ENCODE measurements at regions not wholly inside any gene's neighbourhood (a gene's known extent, or its start where the extent isn't known, plus 50 kb on each side); places are given as distances from the start of the nearest gene placed in this dataset.

DNA sequence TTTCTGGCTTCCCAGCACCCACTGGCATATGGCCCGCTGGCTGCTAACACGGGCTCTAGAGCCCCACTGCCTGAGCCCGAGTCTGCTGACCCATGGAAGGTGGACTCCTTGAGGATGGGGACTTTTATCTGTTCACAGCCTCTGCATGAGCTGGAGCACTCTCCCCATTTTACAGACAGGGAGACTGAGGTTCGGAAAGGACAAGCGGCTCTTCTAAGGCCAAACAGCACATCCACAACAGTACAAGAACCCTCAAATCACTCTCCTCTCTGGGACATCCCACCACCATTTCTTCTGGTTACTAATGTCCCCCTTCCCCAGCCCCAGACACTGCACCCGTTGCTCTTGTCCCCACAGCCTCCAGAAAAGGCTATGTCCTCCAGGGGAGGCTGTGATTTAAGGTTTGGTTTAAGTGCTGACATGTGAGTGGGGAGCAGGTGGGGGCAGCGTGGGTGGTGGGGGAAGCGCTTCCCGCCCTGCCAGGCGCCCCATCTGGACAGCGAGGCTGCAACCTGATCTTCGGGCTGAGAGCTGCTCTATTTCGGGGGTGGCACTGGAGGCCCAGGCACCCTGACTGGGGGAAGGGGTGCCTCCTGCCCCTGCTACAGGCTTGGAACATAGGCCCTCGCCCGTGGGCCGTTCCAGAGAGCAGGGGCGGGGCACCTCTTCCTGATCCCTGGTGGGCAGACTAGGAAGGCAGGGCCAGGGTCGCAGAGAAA, 104.8 kb upstream of the WNT4 start:
- H2AFZ ChIP-seq (ENCODE audit: low read length) = no peak overlapping the region
- TF ChIP-seq, protein P1, sequence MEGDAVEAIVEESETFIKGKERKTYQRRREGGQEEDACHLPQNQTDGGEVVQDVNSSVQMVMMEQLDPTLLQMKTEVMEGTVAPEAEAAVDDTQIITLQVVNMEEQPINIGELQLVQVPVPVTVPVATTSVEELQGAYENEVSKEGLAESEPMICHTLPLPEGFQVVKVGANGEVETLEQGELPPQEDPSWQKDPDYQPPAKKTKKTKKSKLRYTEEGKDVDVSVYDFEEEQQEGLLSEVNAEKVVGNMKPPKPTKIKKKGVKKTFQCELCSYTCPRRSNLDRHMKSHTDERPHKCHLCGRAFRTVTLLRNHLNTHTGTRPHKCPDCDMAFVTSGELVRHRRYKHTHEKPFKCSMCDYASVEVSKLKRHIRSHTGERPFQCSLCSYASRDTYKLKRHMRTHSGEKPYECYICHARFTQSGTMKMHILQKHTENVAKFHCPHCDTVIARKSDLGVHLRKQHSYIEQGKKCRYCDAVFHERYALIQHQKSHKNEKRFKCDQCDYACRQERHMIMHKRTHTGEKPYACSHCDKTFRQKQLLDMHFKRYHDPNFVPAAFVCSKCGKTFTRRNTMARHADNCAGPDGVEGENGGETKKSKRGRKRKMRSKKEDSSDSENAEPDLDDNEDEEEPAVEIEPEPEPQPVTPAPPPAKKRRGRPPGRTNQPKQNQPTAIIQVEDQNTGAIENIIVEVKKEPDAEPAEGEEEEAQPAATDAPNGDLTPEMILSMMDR (IDR thresholded peaks at IDR 0.05; ENCODE audit: low read length) = no peak
- TF ChIP-seq EZH2 (IDR thresholded peaks at IDR 0.05; ENCODE audit: borderline replicate concordance, low read length) = no peak

DNA sequence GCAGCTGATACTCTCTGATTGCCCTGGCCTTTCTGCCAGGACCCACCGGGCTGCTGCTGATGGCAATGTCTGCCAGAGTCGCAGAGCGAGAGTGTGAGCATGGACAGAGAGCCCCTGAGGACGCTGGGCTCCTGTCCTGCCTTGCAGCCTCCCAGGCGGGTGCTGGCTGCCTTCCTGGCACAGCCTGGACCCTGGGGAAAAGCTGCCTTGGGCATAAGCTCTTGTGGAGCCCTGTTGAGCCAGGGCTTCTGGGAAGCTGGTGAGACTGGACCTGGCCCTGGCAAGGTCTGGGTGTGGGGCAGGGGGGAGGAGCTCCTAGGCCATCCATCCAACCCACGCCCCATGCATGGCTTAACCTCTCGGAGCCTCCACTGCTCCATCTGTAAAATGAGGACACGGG, 105.8 kb upstream of the WNT4 start:
- H3K79me2 ChIP-seq (ENCODE audit: insufficient read depth, low read length) = no peaks in the 10 kb centered on the region
- H3K4me1 ChIP-seq (ENCODE audit: insufficient read depth, low read length, severe bottlenecking) = no peaks in the 10 kb centered on the region
- H4K20me1 ChIP-seq (ENCODE audit: insufficient read depth, low read length) = no peaks in the 10 kb centered on the region
- no peak overlapping the region for H3K4me2 ChIP-seq (ENCODE audit: low read length)
- no peaks in the 10 kb centered on the region for H3F3A ChIP-seq (ENCODE audit: insufficient read depth, low read length)
- no peak overlapping the region for H2AFZ ChIP-seq (ENCODE audit: low read length)
- no peak overlapping the region for H3K27ac ChIP-seq (ENCODE audit: low read depth, low read length, poor library complexity, severe bottlenecking)
- no peaks in the 10 kb centered on the region for H3K9me3 ChIP-seq (ENCODE audit: low read length)
- H3K36me3 ChIP-seq (ENCODE audit: insufficient read depth, low read length) = no peaks in the 10 kb centered on the region
- no peak overlapping the region for H3K9ac ChIP-seq (ENCODE audit: low read length)
- H3K4me3 ChIP-seq (ENCODE audit: low read depth, low read length, poor library complexity, severe bottlenecking) = no peak overlapping the region
- 0 out of 2 replicates have a peak, but pooled peaks cover 4% of the 10 kb centered on the region for H3K27me3 ChIP-seq (ENCODE audit: insufficient read depth, low read length)
- no peaks in the 10 kb centered on the region for H3K9me2 ChIP-seq (ENCODE audit: low read depth, low read length)
- TF ChIP-seq EZH2 (IDR thresholded peaks at IDR 0.05; ENCODE audit: borderline replicate concordance, low read length) = no peak
- TF ChIP-seq, protein P1 (IDR thresholded peaks at IDR 0.05; ENCODE audit: low read length) = no peak

More for the DNA sequence above, 104.8 kb upstream of the WNT4 start:
- H3K9ac ChIP-seq (ENCODE audit: low read length) = no peak overlapping the region
- H3K4me2 ChIP-seq (ENCODE audit: low read length) = no peak overlapping the region
- no peaks in the 10 kb centered on the region for H3K9me2 ChIP-seq (ENCODE audit: low read depth, low read length)
- no peaks in the 10 kb centered on the region for H4K20me1 ChIP-seq (ENCODE audit: insufficient read depth, low read length)
- H3K4me3 ChIP-seq (ENCODE audit: low read depth, low read length, poor library complexity, severe bottlenecking) = no peak overlapping the region
- no peaks in the 10 kb centered on the region for H3K4me1 ChIP-seq (ENCODE audit: insufficient read depth, low read length, severe bottlenecking)
- H3K27ac ChIP-seq (ENCODE audit: low read depth, low read length, poor library complexity, severe bottlenecking) = no peak overlapping the region
- 0 out of 2 replicates have a peak, but pooled peaks cover 4% of the 10 kb centered on the region for H3K27me3 ChIP-seq (ENCODE audit: insufficient read depth, low read length)
- H3K36me3 ChIP-seq (ENCODE audit: insufficient read depth, low read length) = no peaks in the 10 kb centered on the region
- H3F3A ChIP-seq (ENCODE audit: insufficient read depth, low read length) = no peaks in the 10 kb centered on the region
- no peaks in the 10 kb centered on the region for H3K9me3 ChIP-seq (ENCODE audit: low read length)
- H3K79me2 ChIP-seq (ENCODE audit: insufficient read depth, low read length) = no peaks in the 10 kb centered on the region

DNA sequence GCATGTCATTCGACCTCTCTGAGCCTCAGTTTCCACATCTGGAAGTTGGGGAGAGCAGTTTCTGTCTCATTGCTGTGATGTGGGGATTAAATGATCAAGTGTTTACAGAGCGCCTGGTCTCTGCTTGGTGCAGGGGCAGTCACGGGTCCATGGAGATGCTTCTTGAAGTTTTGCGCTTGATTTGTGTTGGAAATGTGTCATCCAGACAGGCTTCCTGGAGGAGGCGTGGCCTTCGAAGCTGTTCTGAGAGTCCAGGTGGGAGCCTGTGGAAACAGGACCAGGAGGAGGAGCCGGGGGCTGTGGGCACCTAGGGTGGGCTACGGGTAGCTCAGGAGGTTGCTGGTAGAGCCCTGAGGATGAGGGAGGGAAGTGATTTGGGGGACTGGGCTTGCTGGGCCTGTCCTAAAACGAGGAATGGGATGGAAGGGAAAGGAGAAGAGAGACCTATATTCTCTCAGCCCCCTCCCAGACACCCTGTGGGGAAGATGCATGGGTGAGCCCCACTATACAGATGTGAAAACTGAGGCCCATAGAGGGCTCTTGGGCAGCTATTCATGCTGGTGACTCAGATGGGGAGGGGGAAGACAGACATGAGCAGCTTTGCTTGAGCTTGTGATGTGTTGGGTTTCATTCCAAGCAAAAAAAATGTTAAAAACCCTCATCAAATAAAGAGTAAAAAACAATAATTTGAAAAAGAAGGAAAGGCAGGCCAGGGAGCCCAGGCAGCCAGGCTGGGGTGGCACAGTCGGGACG, 107.2 kb upstream of the WNT4 start:
- TF ChIP-seq, protein P1 (IDR thresholded peaks at IDR 0.05; ENCODE audit: low read length) = no peak
- no peak for TF ChIP-seq EZH2 (IDR thresholded peaks at IDR 0.05; ENCODE audit: borderline replicate concordance, low read length)
- Histone ChIP-seq H3K27ac (ENCODE audit: low read depth, low read length, poor library complexity, severe bottlenecking) (no peak overlapping the region), H3K4me2 (ENCODE audit: low read length) (no peak overlapping the region), H3K27me3 (ENCODE audit: insufficient read depth, low read length) (0 out of 2 replicates have a peak, but pooled peaks cover 4% of the 10 kb centered on the region), H3K36me3 (ENCODE audit: insufficient read depth, low read length) (no peaks in the 10 kb centered on the region), H4K20me1 (ENCODE audit: insufficient read depth, low read length) (no peaks in the 10 kb centered on the region), H3K9me3 (ENCODE audit: low read length) (no peaks in the 10 kb centered on the region), H3K9me2 (ENCODE audit: low read depth, low read length) (no peaks in the 10 kb centered on the region), H2AFZ (ENCODE audit: low read length) (no peak overlapping the region), H3K4me3 (ENCODE audit: low read depth, low read length, poor library complexity, severe bottlenecking) (no peak overlapping the region), H3K4me1 (ENCODE audit: insufficient read depth, low read length, severe bottlenecking) (no peaks in the 10 kb centered on the region), H3F3A (ENCODE audit: insufficient read depth, low read length) (no peaks in the 10 kb centered on the region), H3K9ac (ENCODE audit: low read length) (no peak overlapping the region), H3K79me2 (ENCODE audit: insufficient read depth, low read length) (no peaks in the 10 kb centered on the region)

Data from OCI-LY1 (cell line).